VCaP (cell line): ENCODE measurements at regions not wholly inside any gene's neighbourhood (a gene's known extent, or its start where the extent isn't known, plus 50 kb on each side); places are given as distances from the start of the nearest gene placed in this dataset.

Source experiments
- H3K27ac ChIP-seq: fragments of 450-650 bp; 2 replicates; pipeline ENCODE4 v1.5.1; 2017
- CTCF ChIP-seq: fragments of 450-650 bp; conservative IDR thresholded peaks from 2 replicates; pipeline ENCODE4 v1.5.1; 2017; ENCODE audit warnings: mild to moderate bottlenecking, moderate library complexity

GRCh38 chr6:139534472-139535115 lies 160.1 kb upstream of the CITED2 start:
- H3K27ac ChIP-seq: peak overlapping the region; percentile 98
- no peak for TF ChIP-seq CTCF

- no peak for TF ChIP-seq CTCF
- H3K27ac ChIP-seq: peak overlapping the region; percentile 98
Measured at GRCh38 chr6:139533573-139534471, 159.4 kb upstream of the CITED2 start.

- H3K27ac ChIP-seq: no peak overlapping the region; the same call in 1 of the 2 replicates
Measured at GRCh38 chr6:139533171-139533570, 158.7 kb upstream of the CITED2 start.

GRCh38 chr6:139531148-139532115 lies 157.0 kb upstream of the CITED2 start:
- no peak overlapping the region for H3K27ac ChIP-seq
- TF ChIP-seq CTCF: no peak

More at GRCh38 chr6:139533171-139533570, 158.7 kb upstream of the CITED2 start:
- TF ChIP-seq CTCF: no peak

GRCh38 chr6:139530561-139530960 lies 156.1 kb upstream of the CITED2 start:
- no peak for TF ChIP-seq CTCF
- no peak overlapping the region for H3K27ac ChIP-seq

- H3K27ac ChIP-seq: no peak overlapping the region
- TF ChIP-seq CTCF: no peak
Measured at GRCh38 chr6:139529420-139529819, 155.0 kb upstream of the CITED2 start.
